Mucosa of descending colon (tissue), 3 donors: ENCODE measurements at regions not wholly inside any gene's neighbourhood (a gene's known extent, or its start where the extent isn't known, plus 50 kb on each side); places are given as distances from the start of the nearest gene placed in this dataset.

ENCODE experiments used
- ATAC-seq: fragments of 200-7000 bp; cut with Tn5 transposase; one replicate; pipeline ENCODE4 v1.9.1; 2020; ENCODE audit warnings: mild to moderate bottlenecking, moderate library complexity
- DNase-seq, 3 donors: peaks; one replicate each; pipeline ENCODE4 v3.0.0-alpha.2; 2020
- H3K36me3 ChIP-seq: fragments of 200-600 bp; one replicate; pipeline ENCODE4 v1.8.0; 2021; ENCODE audit warnings: low read depth, mild to moderate bottlenecking
- H3K4me1 ChIP-seq: fragments of 200-600 bp; one replicate; pipeline ENCODE4 v1.8.0; 2021; ENCODE audit warnings: low read depth, mild to moderate bottlenecking
- H3K4me3 ChIP-seq: fragments of 200-600 bp; one replicate; pipeline ENCODE4 v1.8.0; 2021; ENCODE audit warnings: mild to moderate bottlenecking
- H3K9me3 ChIP-seq: fragments of 200-600 bp; one replicate; pipeline ENCODE4 v1.8.0; 2021; ENCODE audit warnings: mild to moderate bottlenecking
- CTCF ChIP-seq: fragments of 200-600 bp; IDR thresholded peaks from one replicate; pipeline ENCODE4 v1.8.0; 2022; ENCODE audit warnings: antibody characterized with exemption, mild to moderate bottlenecking
- intact Hi-C, 2 donors: fragments of 100-400 bp; cut with DNase I in 1 of 2; cut with micrococcal nuclease in 1 of 2; formaldehyde crosslinking; loops; one replicate each; pipeline versions ENCODE4 v1.11.0 to v1.11.1; 2022; cut with DNase I, micrococcal nuclease
- donor health status: DM: no; HTN: no; CAD: no; lungs with moderate emphysema.
- donor health status: DM: no; HTN: no; CAD: no.
- donor health status: DM: no; HTN: yes; CAD: no.

- no peak for DNase-seq
- Histone ChIP-seq H3K4me3 (no peak overlapping the region), H3K4me1 (no peaks in the 10 kb centered on the region), H3K36me3 (no peaks in the 10 kb centered on the region), H3K9me3 (no peaks in the 10 kb centered on the region)
- ATAC-seq: no peak
- intact Hi-C loops: no loop called here
- TF ChIP-seq CTCF: no peak
Measured at GRCh38 chr3:96039632-96040031, 774.8 kb upstream of the EPHA6 start.

- ATAC-seq (no peak), DNase-seq (no peak)
- no peak for TF ChIP-seq CTCF
- Histone ChIP-seq H3K4me3 (no peak overlapping the region), H3K36me3 (no peaks in the 10 kb centered on the region), H3K9me3 (no peaks in the 10 kb centered on the region), H3K4me1 (no peaks in the 10 kb centered on the region)
- intact Hi-C loops: no loop called here
Measured at GRCh38 chr3:96059301-96059700, 755.1 kb upstream of the EPHA6 start.

DNA sequence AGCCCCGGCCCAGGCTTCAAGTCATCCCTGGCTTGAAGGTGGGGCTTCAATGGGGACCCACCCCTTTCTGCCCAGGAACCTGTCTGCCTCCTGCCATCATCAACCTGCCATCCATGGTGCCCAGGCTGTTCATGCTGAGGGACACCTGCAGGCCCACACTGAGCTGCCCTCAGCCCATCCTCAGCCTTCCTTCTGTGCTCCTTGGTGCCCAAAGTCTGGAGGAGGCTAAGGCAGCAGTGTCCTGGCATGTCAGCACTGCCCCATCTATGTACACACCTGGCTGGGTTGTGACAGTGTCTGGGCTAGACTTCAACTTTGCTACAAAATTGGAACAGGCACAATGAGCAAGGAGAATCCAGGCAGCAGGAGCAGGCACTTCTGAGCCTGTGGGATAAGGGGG lies 745.3 kb upstream of the EPHA6 start:
- H3K4me1 ChIP-seq: no peaks in the 10 kb centered on the region
- no peak for TF ChIP-seq CTCF
- peaks cover 9% of the 10 kb centered on the region for H3K9me3 ChIP-seq
- no peak overlapping the region for H3K4me3 ChIP-seq
- H3K36me3 ChIP-seq: no peaks in the 10 kb centered on the region
- intact Hi-C loops: no loop called here
- ATAC-seq (no peak), DNase-seq (peak in 1 of 3 donors; percentile 9)

DNA sequence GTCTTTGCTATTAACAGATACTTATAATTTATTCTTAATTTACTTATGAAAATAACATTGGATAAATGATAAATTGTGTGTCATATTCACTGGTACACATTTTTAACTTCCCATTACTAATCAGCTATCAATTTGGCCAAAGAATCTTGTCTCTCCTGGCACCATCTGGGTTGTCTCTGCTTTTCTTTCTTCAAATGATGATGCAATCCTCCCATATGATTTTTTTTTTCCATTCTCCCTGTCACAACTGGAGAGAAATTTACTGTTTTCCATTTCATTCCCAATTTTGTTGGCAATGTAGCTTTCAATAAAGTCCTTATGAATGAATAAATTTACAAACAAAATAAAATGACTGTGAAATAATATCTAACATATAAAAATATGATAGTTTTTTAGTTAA lies 743.7 kb upstream of the EPHA6 start:
- ATAC-seq: no peak
- peaks cover 9% of the 10 kb centered on the region for H3K9me3 ChIP-seq
- no peaks in the 10 kb centered on the region for H3K4me1 ChIP-seq
- H3K36me3 ChIP-seq: no peaks in the 10 kb centered on the region
- no peak for DNase-seq
- intact Hi-C loops: no loop called here
- no peak overlapping the region for H3K4me3 ChIP-seq
- TF ChIP-seq CTCF: no peak

DNA sequence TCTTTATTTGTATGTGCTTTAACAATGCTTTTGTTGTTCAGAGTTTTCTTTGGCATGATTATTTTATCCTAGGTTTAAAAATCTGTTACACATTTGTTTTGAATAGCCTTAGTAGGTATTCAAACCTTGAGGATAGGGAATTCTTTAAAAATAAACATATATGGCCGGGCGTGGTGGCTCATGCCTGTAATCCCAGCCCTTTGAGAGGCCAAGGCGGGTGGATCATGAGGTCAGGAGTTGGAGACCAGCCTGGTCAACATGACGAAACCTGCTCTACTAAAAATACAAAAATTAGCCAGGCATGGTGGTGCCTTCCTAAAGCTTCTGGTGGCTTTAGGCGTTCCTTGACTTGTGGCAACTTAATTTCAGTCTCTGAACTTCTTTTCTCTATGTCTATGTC lies 743.3 kb upstream of the EPHA6 start:
- Histone ChIP-seq H3K4me1 (no peaks in the 10 kb centered on the region), H3K9me3 (peaks cover 9% of the 10 kb centered on the region), H3K4me3 (no peak overlapping the region), H3K36me3 (no peaks in the 10 kb centered on the region)
- no peak for TF ChIP-seq CTCF
- intact Hi-C loops: no loop called here
- DNase-seq (no peak), ATAC-seq (no peak)

DNA sequence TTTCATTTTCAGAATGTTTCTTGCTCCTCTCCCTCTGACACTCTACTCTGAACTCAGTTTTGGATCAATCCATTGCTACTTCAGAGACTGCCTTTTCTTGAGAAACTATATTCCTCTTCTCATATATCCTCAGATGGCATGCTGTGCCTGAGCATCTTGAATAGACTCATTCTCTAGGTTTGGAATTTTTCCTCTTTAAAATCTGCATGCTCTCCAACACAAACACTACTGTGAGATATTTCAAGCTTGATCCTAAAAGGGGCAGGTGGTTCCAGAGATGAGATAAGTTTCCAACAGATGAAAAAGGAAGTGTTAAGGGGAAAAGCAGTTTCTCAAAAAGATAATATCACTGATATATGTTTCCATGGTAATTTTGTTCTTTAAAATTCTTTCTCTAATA lies 742.2 kb upstream of the EPHA6 start:
- Histone ChIP-seq H3K9me3 (peaks cover 9% of the 10 kb centered on the region), H3K4me3 (no peak overlapping the region), H3K36me3 (no peaks in the 10 kb centered on the region), H3K4me1 (no peaks in the 10 kb centered on the region)
- no peak for TF ChIP-seq CTCF
- intact Hi-C loops: no loop called here
- ATAC-seq (no peak), DNase-seq (no peak)
